M059J (cell line): ENCODE measurements at regions not wholly inside any gene's neighbourhood (a gene's known extent, or its start where the extent isn't known, plus 50 kb on each side); places are given as distances from the start of the nearest gene placed in this dataset.

Experiments used
- DNase-seq: peaks from one replicate; pipeline ENCODE4 v3.0.0-alpha.2; 2012; ENCODE audit warnings: low read depth

DNA sequence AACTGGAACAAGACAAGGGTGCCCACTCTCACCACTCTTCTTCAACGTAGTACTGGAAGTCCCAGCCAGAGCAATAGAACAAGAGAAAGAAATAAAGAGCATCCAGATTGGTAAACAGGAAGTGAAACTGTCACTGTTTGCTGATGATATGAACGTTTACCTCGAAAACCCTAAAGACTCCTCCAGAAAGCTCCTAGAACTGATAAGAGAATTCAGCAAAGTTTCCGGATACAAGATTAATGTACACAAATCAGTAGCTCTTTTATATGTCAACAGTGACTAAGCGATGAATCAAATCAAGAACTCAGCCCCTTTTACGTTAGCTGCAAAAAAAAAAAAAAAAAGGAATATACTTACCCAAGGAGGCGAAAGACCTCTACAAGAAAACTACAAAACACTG is 306.6 kb downstream of the PLK2 start:
- no peak for DNase-seq

DNA sequence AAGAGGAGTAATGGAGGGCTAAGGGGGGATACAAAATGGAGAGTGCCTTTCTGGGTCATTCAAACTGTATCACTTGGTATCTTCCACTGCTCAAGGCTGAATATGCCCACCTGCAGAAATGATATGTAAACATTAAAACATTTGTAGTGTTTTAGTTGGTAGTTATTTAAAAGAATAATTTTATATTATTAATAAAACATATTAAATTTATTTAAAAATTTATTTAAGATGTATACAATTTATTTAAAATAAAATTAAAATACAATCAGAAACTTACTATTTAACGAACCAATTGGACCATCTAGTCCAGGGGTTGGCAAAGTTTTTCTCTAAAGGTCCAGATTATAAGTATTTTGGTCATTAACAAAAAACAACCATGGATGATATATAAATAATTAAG is 308.5 kb downstream of the PLK2 start:
- DNase-seq, result no peak

GRCh38 chr5:58150926-58151325 is 309.0 kb downstream of the PLK2 start:
- no peak for DNase-seq

DNA sequence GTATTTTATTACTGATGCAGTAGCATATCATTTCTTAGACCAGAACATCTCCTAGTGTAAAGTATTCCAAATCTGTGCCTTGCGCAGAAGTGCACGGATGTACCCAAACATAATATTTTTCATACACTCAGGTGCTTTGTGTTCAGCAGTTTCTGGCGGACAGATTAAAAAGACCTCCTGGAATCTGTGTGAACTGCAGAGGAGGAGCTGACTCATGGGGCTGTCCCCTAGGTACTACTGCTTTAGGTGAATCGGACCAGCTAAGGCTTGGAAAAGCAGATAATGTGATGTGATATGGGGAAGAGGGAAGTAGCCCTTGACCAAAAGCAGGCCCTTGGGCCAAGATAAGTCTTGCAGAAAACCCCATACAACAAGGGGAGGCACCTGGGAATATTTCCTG is 310.1 kb downstream of the PLK2 start:
- peak; percentile 20 for DNase-seq

GRCh38 chr5:58149345-58149744 is 310.5 kb downstream of the PLK2 start:
- peak; percentile 54 for DNase-seq

- DNase-seq, result no peak
These were observed 311.6 kb downstream of the PLK2 start for GRCh38 chr5:58148254-58148775.

DNA sequence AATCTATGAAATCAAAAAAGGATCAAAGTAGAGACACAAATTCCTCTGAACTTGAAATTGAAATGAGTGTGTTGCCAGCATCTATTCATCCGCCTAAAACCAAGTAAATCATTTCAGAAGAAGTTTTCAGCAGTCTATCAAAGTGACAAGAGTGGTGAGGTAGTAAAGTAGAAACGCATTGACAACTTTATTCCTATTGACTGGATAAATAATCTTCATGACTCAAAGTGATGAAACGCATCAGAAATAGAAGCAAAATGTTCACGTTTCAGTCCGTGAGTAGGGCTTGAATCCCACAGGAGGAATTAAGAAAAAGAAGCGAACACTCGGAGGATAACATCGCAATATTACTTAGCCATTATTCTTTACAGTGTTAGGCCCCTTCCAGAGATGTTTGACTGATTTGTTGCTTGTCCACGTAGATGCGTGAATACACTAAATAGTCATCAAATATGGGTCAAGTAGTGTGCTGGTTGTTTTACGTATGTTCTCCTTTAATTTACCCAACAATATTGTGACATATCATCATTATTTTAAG is 314.4 kb downstream of the PLK2 start:
- DNase-seq, result no peak

- no peak for DNase-seq
These were observed 316.2 kb downstream of the PLK2 start for GRCh38 chr5:58143727-58144126.

GRCh38 chr5:58143181-58143580 is 316.7 kb downstream of the PLK2 start:
- DNase-seq, result no peak

- DNase-seq, result no peak
These were observed 321.1 kb downstream of the PLK2 start for GRCh38 chr5:58138791-58139190.

GRCh38 chr5:58136406-58136805 is 323.5 kb downstream of the PLK2 start:
- no peak for DNase-seq

- peak; percentile 80 for DNase-seq
These were observed 324.1 kb downstream of the PLK2 start for GRCh38 chr5:58135571-58136335.

DNA sequence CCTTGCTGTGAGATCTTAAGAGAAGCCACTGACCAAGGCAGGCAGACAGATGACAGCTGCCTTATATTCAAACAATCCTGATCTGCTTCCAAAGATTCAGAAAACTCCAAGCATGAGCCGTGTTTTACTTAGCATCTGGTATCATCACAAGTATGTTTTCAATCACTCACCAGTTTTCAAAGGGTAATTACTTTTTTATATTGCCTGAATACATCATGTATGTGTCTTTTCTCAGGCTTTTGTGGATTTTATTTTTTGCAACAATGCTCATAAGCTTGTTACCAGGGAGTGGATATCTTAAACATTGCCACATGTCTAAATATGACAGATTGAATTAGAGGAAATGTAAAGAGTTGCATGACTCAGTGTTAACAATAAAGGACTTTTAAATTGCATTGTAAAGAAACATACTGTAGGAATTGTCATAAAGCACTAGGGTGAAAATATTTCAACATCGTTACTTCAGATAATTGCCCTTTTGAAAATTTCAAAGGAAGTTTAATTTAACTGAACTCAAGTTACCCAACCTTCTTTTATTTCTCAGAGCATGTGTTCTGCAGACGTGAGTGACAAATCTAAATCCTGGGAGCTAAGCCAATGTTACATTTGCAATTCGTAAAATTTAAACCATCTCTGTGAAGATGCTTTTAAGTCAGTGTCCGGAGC is 326.1 kb downstream of the PLK2 start:
- peak; percentile 42 for DNase-seq

DNA sequence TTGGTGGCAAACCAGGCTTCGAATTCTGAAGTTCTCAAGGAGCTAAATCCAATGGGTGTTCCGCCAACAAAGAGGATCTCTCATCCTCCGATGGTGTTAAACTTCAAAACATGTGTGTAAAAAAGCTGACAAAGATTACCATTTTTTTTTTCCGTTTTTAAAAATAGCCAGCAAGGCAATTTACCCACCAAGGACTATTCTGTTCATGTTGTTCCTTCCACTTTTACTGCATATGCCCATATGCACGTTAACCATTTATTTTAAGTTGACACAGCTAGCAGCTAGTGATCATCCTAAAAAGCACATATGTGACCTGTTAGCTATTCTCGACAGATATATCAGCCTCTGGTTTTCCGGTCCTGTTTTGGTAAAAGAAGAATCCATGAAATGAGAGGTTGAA is 326.7 kb downstream of the PLK2 start:
- no peak for DNase-seq

GRCh38 chr5:58127255-58128220 is 332.3 kb downstream of the PLK2 start:
- no peak for DNase-seq

GRCh38 chr5:58123501-58123900 is 336.4 kb downstream of the PLK2 start:
- no peak for DNase-seq

GRCh38 chr5:58122848-58123392 is 337.0 kb downstream of the PLK2 start:
- no peak for DNase-seq

DNA sequence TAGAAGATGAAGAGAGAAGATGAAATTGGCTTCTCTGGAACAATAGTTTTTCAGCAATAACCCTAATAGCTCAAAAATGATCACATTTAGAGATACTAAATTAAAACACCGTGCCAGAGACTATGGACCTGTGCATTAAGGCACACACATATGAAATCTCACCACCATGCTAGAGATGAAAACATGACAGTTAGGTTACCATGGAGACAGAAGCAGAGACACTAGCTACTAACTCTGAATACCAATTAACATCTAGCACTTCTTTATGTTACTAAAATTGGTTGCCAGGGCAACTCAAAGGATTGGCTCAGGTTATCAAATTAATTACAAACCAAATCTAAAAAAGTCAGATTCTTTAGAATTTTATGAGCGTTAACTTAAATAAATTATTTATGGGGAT is 337.7 kb downstream of the PLK2 start:
- peak; percentile 28 for DNase-seq

- DNase-seq, result no peak
These were observed 338.5 kb downstream of the PLK2 start for GRCh38 chr5:58121391-58121790.

DNA sequence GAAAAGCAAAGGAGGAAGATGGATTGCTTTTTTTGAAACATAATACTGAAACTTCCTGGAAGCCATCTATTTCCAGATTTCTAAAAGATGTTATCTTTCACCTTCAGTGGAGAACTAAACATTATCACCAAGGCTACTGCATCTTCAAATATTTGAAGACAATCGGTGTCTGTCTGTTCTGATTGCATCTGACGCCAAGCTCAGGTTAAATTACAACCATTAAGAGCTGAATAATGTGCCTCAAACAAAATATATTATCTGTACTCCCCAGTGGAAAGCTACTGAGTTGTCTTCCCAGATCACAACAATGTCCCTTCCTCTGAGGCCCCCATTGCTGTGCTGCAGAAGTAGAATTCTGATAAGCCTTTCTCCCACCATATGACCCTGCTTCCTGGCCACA is 342.3 kb downstream of the PLK2 start:
- no peak for DNase-seq

DNA sequence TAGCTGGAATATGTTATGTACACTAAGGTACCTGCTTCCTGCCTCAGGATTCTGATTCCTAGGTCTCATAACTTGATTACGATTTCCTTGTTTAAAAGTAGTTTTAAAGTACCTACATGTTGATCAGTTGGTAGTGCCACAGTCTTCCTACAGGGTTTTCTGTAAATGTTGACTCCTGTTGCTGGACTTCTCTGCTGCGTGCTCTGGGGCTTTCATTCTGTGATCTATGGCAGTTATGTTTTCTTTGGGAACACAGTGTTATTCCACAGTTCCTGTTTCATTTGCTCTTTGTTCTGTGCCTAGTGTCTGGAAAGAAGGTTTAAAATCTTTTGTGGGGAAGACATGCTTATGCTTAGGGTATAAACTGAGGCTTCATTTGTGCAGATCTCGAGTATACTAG is 343.5 kb downstream of the PLK2 start:
- DNase-seq, result no peak

DNA sequence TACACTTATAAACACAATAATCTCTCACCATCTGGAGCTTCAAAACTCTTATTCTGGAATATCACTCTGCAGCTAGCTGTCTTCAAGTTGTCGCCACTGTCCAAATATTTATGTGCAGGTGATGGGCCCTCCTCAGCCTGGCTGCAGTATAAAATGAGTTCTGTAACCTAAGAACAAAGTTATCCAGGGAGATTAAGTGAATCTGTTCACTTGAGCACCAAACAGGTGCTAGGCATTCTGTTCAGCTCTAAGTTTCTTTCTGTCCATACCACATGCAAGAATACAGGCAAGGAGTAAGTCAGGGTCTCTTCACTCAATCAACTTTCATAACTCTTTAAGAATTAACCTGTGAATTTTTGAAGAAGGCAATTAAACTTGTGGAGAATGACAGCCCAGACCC is 344.1 kb downstream of the PLK2 start:
- DNase-seq, result no peak
